ENCODE measurements at regions not wholly inside any gene's neighbourhood (a gene's known extent, or its start where the extent isn't known, plus 50 kb on each side); places are given as distances from the start of the nearest gene placed in this dataset.

DNA sequence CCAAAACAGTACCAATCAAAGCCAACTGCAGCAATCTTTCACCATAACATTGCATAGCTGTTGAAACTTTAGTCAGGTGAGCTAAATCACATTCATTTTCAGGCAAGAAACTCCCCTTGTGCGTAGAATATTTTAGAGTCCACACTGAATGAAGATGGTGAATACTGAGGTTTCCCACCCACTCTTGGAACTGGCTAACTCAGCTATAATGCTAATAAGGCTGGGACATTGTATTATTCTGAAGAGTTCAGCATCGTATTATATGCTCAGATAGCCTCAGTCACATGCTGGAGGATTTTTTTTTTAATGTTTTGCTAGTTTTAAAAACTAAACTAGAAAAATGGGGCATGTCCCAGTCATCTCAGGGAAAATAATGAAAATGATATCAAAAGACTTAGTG, 352.3 kb upstream of the FMN2 start:
- no peak for DNase-seq

DNA sequence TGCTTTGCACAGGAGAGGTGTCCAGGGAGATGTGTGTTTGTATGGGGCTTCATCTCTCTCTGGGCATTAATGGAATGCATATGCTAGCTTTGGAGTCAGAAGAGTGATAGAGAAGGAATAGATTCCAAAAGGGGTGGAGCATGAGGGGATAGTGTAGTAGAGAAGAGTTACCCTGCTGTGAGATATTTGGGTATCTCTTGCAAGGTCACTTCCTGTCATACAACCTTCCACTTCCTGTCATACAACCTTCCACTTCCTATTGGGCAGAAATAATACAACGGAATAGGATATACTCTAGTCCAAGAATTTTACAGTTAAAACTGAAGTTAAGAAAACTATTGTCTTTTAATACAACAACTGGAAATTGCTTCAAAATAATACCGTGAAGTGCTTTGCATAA, 351.8 kb upstream of the FMN2 start:
- DNase-seq, result no peak

DNA sequence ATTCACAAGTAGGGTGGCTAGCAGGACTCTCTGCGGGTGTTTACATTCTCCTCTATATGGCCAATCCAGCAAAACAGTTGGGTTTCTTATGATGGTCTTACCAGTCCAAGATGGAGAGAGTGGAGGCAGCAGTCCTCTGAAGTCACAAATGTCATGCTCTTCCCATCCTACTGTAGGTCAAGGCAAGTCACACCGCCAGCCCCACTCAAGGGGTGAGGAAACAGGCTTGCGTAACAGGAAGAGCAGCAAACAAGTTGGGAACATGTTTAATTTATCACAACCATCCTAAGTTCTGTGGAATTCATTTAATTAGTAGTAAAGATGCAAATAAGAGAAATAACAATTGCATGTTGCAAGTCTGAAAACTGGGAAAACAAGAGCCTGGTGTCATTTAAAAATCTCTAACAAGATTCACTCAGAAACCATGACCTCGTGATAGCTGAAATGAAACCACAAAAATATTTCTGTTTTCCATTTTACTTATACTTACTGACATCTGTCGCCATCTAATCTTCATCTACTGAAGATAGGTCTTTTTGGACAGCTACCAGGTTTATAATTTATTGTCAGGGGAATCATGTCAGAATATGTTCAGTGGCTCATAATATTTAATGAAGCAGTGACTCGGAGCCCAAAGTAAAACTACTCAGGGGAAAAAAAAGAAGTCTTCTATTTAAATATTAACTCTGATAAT, 349.1 kb upstream of the FMN2 start:
- no peak for DNase-seq

DNA sequence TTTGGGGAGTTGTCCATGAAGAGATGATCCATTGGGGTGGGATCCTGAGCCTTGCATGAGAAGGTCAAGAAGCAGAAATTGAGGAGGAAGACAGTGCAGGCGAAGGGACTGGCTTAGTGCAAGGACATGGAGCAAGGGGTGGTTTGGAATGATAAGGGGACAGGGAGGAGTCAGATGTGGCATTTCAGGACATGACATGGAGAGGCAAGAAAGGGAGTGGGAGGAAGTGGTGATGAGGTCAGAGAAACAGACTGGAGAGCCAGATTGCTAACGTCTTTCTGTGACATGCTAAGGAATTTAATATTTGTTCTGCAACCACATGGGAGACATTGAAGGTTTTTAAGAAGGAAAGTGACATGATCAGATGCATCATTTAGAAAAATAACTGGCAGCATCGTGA, 346.8 kb upstream of the FMN2 start:
- no peak for DNase-seq

DNA sequence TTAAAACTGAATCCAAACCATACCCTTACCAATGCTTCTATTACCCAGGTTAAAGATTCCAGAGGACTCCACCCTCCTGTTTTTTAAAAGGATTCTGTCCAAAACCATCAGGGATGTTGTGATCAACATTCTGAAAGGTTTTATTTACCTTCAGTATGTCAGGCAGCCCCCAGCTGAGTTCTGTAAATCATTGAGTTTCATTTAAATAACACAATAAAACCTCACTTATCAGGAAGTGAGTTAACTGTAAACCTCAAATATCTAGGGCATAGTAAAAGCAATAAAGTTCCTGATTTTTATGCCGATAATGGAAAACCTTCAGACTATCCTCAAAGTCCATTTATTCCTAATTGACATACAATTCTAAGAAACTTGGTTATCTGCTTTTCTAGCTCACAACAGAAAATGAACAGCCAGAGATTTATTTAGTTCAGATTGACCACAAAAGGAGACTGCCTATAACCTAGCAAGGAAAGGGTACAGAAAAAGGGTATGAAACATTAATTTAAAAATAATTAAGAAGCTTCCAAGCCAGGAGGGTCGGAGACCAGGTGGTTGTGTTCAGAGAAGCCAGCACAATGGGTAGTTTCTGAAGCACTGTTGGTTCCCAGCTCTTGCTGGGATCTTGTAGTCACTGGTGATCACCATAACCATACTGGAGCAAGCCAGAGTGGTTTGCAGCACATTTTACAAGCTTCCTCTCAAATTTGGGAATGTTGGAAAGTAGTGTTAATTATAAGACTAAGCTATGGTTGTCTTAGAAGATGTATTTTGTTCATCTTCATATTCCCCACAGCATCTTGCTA, 336.4 kb upstream of the FMN2 start:
- no peak for DNase-seq

DNA sequence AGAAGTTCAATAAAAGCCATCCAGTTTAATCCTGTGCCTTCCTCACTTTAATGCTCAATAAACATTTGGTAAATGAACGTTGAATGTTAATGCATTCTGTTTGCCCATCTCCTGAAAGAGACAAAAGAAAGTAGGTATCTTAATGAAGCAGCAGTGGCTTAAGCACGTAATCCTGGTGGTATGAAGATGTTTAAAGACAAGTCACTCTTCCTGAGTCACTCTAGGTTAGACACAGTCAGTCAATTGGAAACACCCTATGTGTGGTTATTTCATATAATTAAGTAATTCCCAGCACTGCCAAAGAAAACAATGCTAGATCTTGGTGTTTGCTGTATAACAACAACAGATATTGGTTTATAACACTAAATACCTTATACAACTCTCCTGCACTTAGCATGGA, 334.0 kb upstream of the FMN2 start:
- DNase-seq, result no peak

DNA sequence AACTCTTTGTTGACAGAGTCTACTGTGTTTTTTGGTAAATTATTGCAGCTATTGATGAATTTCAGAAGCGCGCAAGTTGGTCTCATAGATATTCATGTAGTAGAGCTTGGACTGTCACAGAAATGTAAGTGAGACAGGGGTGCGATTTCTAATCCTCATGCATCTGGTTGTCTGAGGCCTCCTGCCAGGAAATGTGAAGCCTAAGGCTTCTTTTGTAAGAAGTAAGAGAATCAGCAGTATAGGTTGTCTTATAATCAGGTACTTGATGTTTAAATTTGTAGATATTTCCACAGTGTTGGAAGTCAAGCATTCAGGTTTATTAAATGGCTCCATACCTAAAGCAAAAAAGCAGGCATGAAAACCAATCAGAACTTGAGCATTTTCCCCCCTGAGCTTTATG, 332.9 kb upstream of the FMN2 start:
- DNase-seq, result no peak

DNA sequence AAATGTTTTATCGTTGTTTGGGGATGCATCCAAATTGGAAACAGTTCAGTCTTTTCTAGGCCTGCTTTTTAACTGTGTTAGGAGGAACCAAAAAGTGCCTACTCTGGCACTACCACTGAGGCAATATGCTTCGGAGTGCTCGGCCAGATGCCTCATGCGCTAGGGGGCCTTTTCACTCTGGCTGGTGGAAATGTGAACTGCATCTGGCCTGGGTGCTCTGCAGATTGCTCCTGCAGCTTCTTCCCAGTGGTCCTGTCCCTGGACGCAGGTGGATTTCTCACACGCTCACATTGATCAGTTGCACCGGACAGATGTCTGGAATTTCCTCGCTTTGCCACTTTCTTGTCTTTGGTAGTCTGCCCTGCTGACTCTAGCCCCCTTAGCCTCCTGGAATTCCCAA, 330.2 kb upstream of the FMN2 start:
- DNase-seq, result no peak

DNA sequence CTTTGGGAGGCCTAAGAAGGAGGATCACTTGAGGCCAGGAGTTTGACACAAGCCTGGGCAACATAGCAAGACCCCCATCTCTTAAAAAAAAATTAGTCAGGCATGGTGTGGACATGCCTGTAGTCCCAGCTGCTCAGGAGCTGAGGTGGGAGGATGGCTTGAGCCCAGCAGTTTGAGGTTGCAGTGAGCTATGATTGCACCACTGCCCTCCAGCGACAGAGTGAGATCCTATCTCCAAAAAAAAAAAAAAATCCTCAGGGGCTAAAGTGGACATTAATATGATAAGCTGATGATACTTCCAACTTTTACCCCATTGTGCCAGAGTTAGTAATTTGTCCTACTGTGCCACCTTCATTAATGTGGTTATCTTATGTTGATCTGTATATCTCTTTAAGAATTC, 327.8 kb upstream of the FMN2 start:
- DNase-seq, result no peak

DNA sequence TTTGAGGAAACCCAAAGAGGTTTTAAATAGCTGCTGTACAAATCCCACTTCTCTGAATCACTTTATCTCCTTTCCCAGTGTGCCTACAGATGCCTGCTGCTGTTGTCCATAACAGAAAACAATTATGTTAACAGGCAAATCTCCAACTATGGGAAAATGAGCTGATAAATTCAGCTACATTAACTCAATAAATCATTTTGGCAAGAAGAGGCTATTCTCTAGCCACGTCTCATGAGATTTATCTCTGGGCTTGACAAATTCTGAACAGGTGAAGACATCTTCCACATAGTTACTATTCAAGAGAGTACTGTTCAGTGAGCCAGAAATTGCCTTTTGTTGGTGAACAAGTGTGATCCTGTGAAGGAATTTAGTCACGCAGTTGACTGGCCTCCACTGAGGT, 327.1 kb upstream of the FMN2 start:
- no peak for DNase-seq

DNA sequence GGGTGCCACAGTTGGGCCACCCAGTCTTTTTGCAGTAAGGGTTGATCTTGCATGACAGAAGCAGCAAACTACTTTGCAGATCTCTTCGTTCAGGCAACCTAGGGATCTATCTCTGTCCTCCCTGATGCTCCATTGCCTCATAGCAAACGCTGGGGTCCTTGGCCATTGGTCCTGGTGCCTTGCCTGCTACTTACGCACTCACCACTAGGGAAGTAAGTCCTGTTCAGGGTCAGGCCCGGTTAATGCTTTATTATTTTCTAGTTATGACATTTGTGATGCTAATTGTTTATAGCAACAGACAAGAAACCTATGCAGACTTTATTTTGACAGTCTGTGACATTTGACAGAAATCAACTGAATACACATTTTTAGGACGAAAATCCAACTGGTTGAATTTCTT, 326.5 kb upstream of the FMN2 start:
- no peak for DNase-seq

DNA sequence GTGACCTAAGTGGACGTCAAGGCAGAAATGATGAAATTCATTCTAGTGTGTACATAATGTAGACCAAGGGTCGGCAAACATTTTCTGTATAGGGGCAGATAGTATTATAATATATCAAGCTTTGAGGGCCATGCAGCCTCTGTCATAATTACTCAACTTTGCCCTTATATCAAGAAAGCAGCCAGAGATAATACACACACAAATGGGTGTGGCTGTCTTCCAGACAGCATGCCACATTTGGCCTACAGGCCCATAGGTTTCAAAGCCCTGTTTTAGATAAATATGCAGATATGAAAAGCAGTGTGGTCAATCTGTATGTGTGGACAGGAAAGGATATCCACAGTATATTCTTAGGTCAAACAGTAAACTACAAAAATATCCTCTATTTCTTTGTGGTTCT, 320.1 kb upstream of the FMN2 start:
- no peak for DNase-seq

DNA sequence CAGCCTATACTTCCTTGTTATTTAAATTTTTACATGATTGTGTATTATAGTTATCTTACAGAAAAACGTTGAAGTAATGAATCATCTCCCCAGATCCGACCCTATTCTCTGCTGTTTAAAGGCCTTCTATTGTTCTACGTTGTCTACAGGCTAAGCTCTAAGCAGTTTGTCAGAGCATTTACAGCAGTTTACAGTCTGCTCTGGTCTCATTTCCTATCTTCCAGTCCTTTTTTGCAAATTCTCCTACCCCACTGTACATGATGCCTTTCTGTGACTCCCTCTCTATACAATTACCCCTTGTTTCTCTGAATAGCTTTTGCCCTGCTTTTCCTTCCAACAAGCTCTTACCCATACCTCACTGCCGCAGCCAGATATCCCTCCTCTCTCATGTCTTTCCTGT, 319.2 kb upstream of the FMN2 start:
- DNase-seq, result no peak

DNA sequence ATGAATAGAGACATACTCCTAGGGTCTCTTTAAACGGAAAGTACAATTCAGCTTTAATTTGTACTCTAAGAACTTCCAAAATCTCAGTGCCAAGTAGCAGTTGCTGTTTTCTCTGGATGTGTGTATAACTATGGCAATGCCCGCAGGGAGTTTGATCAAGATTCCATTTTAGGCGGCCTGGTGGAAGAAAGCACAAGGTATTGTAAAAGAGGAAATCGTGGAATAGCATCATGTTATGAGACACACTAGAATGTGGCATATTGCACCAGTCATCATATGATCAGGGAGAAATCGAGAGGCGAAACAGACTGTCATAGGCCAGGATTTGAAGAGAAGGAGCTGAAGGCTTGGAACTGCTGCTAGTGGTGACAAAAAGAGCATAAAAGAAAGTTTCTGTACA, 316.2 kb upstream of the FMN2 start:
- DNase-seq, result no peak

DNA sequence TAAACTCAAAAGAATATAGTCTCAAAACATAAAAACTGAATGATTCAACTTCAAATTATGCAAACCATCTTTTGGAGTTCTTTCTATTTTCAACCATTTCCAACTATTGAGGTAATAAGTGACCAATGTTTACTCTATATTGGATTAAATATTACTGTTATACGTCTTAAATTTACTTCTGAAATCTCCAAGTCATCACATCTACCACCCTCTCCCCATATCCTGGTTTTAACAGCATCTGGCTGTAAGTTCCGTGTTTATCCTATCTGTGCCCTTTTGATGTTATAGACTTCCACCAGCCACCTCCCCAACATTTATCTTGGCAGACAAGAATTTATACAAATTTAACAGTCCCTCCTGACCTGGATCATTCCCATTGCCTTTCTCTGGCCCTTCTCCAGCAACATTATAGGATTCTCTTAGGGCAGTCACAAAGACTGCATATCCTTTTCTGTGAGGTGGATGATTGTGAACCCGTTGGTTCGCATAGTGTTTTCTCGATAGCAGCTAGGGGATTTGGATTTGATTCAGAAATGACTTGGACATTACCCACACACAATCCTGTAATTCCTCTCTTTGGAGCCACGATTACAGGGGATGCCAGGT, 313.4 kb upstream of the FMN2 start:
- no peak for DNase-seq

DNA sequence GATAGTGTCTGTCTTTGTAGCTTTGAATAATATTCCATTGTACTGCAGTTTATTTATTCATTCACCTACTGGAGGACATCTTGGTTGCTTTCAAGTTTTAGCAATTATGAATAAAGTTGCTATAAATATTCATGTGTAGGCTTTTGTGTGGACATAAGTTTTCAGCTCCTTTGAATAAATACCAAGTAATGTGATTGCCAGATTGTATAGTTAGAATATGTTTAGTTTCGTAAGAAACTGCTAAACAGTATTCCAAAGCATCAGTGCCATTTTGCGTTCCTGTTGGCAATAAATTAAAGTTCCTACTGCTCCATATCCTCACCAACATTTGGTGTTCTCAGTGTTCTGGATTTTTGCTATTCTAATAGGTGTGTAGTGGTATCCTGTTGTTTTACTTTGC, 311.7 kb upstream of the FMN2 start:
- no peak for DNase-seq

DNA sequence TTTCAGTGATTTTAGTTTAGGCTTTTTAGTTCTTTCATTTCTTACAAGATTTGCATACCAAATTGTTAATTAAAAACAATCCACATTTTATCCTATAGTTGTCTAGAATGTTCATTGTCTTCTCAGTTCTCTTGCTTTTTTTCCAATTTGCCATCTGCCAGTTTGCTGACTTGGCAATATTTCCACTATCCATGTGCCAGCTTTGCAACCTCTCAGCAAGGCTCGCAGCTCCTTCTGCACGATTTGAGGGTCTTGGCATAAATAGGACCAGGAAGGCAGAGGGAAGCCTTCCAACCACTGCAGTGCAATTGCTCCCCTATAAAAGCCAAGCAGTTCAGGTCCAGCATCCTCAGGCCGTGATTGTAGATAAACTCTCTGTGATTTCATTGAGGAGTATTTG, 306.8 kb upstream of the FMN2 start:
- DNase-seq, result no peak

DNA sequence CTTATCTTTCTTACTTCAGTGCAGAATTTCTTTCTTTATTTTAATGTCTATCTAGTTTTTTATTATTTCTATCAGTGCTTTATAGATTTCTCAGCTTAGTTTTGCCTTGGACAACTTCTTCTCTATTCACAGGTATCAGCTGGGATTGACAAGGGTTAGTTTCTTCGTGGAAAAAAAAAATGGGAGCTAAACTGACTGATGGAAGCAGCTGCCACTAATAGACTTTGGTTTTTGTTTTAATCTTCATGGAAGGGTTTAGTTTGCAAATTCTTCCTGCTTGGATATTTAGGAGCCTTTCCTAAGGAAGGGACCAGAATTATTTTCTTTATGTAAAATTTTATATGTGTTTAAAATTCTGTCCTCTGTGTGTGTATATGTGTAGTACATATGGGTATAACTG, 306.1 kb upstream of the FMN2 start:
- no peak for DNase-seq

DNA sequence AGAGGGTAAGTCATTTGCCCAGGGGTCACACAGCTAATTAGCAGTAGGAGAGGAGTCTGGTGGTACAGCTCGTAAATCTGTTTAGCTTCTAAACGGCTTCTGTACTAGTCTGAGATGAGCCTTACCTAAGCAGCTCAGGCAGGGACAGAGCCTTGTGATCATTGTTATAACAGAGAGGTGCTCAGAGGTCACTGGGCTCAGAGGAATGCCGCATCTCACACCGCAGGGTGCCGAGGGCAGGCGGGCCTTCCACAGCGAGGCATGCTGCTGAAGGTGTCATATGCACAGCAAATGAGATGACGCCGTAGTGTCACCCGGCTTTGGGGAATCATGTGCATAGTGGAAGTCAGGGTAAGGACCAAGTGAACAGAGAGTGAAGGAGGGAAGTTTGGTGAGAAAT, 305.2 kb upstream of the FMN2 start:
- DNase-seq, result no peak

DNA sequence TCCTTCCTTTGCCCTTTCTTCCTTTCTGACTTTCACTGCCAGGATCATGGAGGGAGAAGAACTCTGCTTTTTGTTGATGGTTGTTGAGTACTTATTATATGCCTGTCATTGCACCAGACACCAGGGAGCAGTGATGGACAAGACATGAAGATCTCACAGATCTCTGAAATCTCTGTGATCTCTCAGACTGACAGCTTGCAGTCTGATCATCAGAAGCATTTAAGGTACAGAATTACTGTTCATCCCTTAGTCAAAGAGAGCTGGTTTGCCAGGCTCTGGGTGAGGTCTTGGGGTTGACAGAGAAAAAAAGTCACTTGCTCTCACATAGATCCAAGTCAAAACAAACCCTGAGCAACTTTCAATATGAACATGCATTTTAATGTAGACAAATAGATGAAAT, 299.5 kb upstream of the FMN2 start:
- no peak for DNase-seq

DNA sequence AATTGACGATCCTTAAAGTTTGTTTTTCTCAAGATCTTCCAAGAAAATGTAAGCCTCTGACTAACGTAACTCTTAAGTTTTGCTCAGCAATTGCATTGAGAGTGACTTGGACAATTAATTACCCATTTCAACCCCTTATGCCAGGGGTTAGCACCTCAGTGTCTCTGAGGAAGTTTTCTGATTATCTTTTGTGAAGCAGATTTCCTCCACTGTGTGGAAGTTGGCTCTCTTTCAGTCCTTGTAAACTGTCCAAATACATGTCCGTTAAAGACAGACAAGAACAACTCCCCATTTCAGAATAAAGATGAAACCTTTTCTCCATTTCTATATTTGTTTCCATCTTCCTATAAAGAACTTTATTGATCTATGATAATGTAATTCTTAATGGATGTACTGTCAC, 296.4 kb upstream of the FMN2 start:
- no peak for DNase-seq

DNA sequence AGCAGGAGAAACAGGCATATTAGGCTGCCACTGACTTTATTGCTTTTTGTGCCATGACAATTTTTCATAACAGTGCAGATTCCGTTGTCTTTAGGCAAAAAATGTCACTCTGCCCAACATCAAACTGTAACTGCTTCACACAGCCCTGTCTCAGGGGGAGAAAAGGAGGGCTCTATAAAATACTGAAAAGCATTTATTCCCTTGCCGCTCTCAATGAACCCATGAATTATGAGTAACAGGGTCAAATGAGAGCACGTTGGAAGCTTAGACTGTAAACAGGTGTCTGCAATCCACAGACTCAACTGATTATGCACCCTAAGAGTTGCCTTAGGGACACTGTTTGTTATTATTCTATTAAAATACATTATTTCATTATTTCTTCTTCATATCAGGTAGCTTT, 292.1 kb upstream of the FMN2 start:
- DNase-seq, result no peak

DNA sequence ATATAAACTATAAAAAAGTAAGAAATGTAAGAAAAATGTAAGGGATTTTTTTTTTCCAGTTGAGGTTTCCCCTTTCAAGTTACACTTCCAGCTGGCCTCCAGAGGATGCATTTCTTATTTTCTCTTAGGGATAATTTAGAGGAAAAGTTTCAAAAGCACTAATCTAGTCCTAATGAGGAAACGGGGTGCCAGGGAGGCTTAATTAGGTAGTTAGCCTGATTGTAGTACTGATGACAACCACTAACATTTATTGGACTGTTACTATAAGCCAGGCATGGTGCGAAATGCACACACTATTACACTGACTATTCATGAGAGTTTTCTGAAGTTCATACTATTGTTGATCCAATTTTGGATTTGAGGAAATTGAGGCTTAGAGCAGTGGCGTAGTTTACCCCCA, 290.8 kb upstream of the FMN2 start:
- DNase-seq, result no peak

DNA sequence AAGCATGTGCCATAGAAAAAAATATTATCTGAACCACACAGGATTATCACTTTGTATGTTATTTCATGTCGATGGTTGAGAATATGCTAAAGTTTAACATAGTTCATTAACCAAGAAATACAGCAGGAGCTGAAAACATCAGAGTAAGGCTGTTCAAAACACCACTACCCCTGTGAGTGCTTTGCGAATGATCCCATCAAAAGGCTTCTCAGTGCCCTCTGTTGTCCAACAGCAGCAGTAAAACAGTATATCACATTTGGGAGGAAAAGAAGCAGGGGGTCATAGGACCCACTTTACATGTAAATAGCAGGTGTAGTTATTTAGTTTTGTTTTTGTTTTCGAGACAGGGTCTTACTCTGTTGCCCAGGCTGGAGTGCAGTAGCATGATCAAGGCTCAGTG, 289.4 kb upstream of the FMN2 start:
- DNase-seq, result no peak

DNA sequence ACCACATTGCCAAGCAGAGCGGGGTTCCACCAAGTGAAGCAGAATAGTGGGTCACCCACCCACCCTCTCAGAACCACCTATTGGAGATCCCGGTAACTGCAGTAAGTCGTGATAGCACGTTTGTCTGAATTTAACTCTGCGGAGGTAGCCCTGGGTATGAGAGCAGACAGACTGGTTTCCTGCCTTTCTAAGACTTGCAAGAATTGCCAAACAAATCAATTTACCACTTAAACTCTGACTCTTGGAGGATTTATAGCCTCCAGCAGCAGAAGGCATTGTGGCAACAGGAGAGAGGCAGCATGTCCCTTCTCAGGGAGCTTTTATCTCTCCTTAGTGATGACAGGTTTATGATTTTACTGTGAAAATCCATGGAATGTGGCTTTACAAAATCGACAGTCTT, 287.9 kb upstream of the FMN2 start:
- DNase-seq, result no peak

Data from eye (tissue), 1 donor.